Activated CD8-positive, alpha-beta T cell treated with anti-CD3 and anti-CD28 coated beads, Interleukin-2, amount 10 ng/mL, durations not matched to agents 7 days and 5 days (primary cell): ENCODE measurements at regions not wholly inside any gene's neighbourhood (a gene's known extent, or its start where the extent isn't known, plus 50 kb on each side); places are given as distances from the start of the nearest gene placed in this dataset.

Experiments used
- ATAC-seq: fragments of 150-1000 bp; cut with Tn5 transposase; one replicate; pipeline ENCODE4 v1.10.0; 2021; ENCODE audit warnings: moderate library complexity
- CTCF ChIA-PET: fragments of 350-600 bp; sonication (Branson Sonifier 250); formaldehyde crosslinking; loops from one replicate; lab custom pipeline; 2021; ENCODE audit warnings: antibody characterized with exemption; lab: Charles Lee
- POLR2A ChIA-PET: fragments of 350-600 bp; sonication (Branson Sonifier 250); formaldehyde crosslinking; loops from one replicate; lab custom pipeline; 2021; ENCODE audit warnings: antibody characterized with exemption; lab: Charles Lee
- DNase-seq: peaks from one replicate; pipeline ENCODE4 v3.0.0-alpha.2; 2020
- H3K27ac Mint-ChIP-seq: one replicate; pipeline ENCODE4 v1.8.0; 2021; ENCODE audit warnings: mild to moderate bottlenecking, mixed read lengths
- H3K27me3 Mint-ChIP-seq: one replicate; pipeline ENCODE4 v1.8.0; 2021; ENCODE audit warnings: low read depth, mixed read lengths
- H3K36me3 Mint-ChIP-seq: one replicate; pipeline ENCODE4 v1.8.0; 2021; ENCODE audit warnings: low read depth, mixed read lengths
- H3K4me1 Mint-ChIP-seq: one replicate; pipeline ENCODE4 v1.8.0; 2021; ENCODE audit warnings: low read depth, mixed read lengths
- H3K4me3 Mint-ChIP-seq: one replicate; pipeline ENCODE4 v1.8.0; 2021; ENCODE audit warnings: mild to moderate bottlenecking, mixed read lengths
- H3K9me3 Mint-ChIP-seq: one replicate; pipeline ENCODE4 v1.8.0; 2022; ENCODE audit warnings: mixed read lengths; ENCODE audit not compliant: insufficient read depth

- Mint-ChIP-seq H3K4me1 (no peaks in the 10 kb centered on the region), H3K27me3 (peaks cover 19% of the 10 kb centered on the region), H3K4me3 (no peak overlapping the region), H3K9me3 (no peaks in the 10 kb centered on the region), H3K27ac (no peak overlapping the region), H3K36me3 (no peaks in the 10 kb centered on the region)
- POLR2A ChIA-PET = no interaction called here
- DNase-seq (no peak), ATAC-seq (no peak)
- CTCF ChIA-PET = interaction anchor here (0.8 to 1.7 kb wide), 3 partner anchors 9 to 16 kb away, joined by 3 to 5 read pairs (median 4); no protein-coding TSS in a partner anchor
These were observed 51.4 kb upstream of the TMEM132E start for GRCh38 chr17:34527908-34528470.

DNA sequence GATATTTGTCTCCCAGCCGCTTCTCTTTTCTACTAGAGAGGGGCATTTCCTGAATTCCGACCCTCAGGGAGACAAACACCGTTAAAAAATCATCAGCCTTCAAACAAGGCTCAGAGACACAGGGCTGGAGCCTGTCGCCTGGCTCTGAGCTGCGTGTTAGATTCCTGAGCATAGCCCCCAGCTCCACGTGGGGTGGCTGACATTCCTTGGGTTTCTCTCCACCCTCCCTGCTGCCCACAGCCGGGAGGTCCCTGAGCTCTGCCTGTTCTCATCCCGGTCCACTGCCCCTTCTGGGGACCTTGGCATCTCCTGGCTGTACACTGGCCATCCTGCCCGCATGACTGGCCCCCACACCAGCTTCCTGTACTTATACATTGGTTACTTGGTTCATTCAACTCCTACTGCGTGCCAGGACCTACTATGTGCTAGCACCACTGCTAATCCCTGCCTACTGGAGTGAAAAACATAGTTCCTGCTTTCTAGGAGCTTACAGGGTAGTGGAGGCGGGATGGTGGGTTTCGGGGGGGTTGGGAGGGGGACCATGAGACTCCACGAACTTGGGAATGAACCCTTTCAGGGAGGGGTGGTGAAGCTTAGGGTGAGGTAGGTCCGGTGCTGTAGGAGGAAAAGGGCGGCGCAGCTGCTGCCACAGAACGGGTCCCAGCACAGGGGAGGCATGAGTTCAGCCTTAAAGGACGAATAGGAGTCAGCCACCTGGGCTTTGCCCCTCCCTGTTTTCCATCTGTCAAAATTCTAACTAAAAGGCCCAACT, 52.1 kb upstream of the TMEM132E start:
- Mint-ChIP-seq H3K9me3 (no peaks in the 10 kb centered on the region), H3K4me1 (no peaks in the 10 kb centered on the region), H3K27me3 (peaks cover 19% of the 10 kb centered on the region)

DNA sequence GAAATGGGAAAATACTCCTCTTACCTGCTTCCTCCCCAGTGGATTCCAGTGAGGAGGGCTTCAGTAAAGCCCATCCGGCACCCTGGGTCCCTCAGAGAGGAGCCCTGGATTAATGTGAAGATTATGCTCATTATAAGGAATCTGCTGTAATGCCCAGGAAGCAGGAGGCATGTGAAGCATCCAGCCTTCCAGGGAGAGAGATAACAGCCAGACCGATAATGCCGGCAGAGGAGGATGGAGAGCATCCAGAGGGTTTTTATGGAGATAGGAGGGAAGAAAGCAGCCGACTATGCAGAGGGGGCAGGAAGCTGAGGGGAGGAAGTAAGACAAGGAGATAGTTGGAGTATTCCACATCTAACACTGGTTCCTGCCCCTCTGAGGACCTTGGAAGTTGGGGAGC, 53.7 kb upstream of the TMEM132E start:
- no peak for DNase-seq
- H3K4me3 Mint-ChIP-seq = no peak overlapping the region
- CTCF ChIA-PET = no interaction called here

More for the DNA sequence above, 52.1 kb upstream of the TMEM132E start:
- no peak overlapping the region for H3K27ac Mint-ChIP-seq
- no peaks in the 10 kb centered on the region for H3K36me3 Mint-ChIP-seq
- DNase-seq (no peak), ATAC-seq (no peak)
- ChIA-PET POLR2A (no interaction called here), CTCF (interaction anchor here (1.1 to 1.7 kb wide), 2 partner anchors 10 to 15 kb away, joined by 4 to 5 read pairs; no protein-coding TSS in a partner anchor)
- H3K4me3 Mint-ChIP-seq = no peak overlapping the region

GRCh38 chr17:34521955-34522354, 57.4 kb upstream of the TMEM132E start:
- H3K27ac Mint-ChIP-seq = no peak overlapping the region
- H3K4me3 Mint-ChIP-seq = no peak overlapping the region
- H3K27me3 Mint-ChIP-seq = peaks cover 5% of the 10 kb centered on the region
- ATAC-seq (no peak), DNase-seq (no peak)
- no peaks in the 10 kb centered on the region for H3K9me3 Mint-ChIP-seq
- no peaks in the 10 kb centered on the region for H3K4me1 Mint-ChIP-seq
- ChIA-PET CTCF (interaction anchor here (0.9 to 1.4 kb wide), 2 partner anchors 102 to 161 kb away, joined by 3 read pairs; no protein-coding TSS in a partner anchor), POLR2A (no interaction called here)
- H3K36me3 Mint-ChIP-seq = no peaks in the 10 kb centered on the region

More for the DNA sequence above, 53.7 kb upstream of the TMEM132E start:
- Mint-ChIP-seq H3K4me1 (no peaks in the 10 kb centered on the region), H3K27me3 (peaks cover 11% of the 10 kb centered on the region), H3K36me3 (no peaks in the 10 kb centered on the region), H3K27ac (no peak overlapping the region), H3K9me3 (no peaks in the 10 kb centered on the region)
- ATAC-seq = no peak
- POLR2A ChIA-PET = no interaction called here

- Mint-ChIP-seq H3K36me3 (no peaks in the 10 kb centered on the region), H3K9me3 (no peaks in the 10 kb centered on the region), H3K27me3 (peaks cover 5% of the 10 kb centered on the region), H3K4me1 (no peaks in the 10 kb centered on the region), H3K4me3 (no peak overlapping the region), H3K27ac (no peak overlapping the region)
- POLR2A ChIA-PET = no interaction called here
- ATAC-seq = no peak
- CTCF ChIA-PET = interaction anchor here (1.0 kb wide), 1 partner anchor 100 kb away, joined by 4 read pairs; no protein-coding TSS in a partner anchor
- peak; percentile 27 for DNase-seq
These were observed 60.1 kb upstream of the TMEM132E start for GRCh38 chr17:34519282-34519681.

DNA sequence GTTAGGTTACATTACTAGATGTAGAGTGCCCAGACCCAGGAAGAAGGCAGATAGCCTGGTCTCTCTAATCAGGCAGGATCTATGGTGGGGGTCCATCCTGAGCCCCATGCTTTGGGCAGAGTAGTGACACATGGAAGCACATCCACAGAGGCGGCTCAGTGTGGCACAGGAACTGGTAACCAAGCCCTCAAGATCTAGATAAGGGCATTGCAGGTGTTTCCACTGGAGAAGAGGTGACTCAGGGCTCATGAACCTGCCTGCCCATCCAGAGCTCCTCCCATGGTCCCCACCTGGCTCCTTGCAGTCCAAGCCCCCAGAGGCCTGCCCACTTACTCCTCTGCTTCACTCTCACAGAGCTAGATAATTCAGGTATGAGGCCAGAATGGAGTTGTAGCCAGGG, 62.0 kb upstream of the TMEM132E start:
- no peak for ATAC-seq
- no peaks in the 10 kb centered on the region for H3K9me3 Mint-ChIP-seq
- H3K27ac Mint-ChIP-seq = no peak overlapping the region
- no peaks in the 10 kb centered on the region for H3K36me3 Mint-ChIP-seq
- DNase-seq = no peak
- H3K4me3 Mint-ChIP-seq = no peak overlapping the region
- ChIA-PET POLR2A (no interaction called here), CTCF (interaction anchor here (1.1 kb wide), 1 partner anchor 97 kb away, joined by 5 read pairs; no protein-coding TSS in a partner anchor)
- no peaks in the 10 kb centered on the region for H3K4me1 Mint-ChIP-seq
- H3K27me3 Mint-ChIP-seq = peaks cover 5% of the 10 kb centered on the region

- DNase-seq (no peak), ATAC-seq (no peak)
- peaks cover 22% of the 10 kb centered on the region for H3K27me3 Mint-ChIP-seq
- no peak overlapping the region for H3K4me3 Mint-ChIP-seq
- H3K4me1 Mint-ChIP-seq = no peaks in the 10 kb centered on the region
- no peaks in the 10 kb centered on the region for H3K9me3 Mint-ChIP-seq
- POLR2A ChIA-PET = no interaction called here
- CTCF ChIA-PET = no interaction called here
- H3K27ac Mint-ChIP-seq = no peak overlapping the region
- H3K36me3 Mint-ChIP-seq = no peaks in the 10 kb centered on the region
These were observed 67.5 kb upstream of the TMEM132E start for GRCh38 chr17:34511931-34512330.

DNA sequence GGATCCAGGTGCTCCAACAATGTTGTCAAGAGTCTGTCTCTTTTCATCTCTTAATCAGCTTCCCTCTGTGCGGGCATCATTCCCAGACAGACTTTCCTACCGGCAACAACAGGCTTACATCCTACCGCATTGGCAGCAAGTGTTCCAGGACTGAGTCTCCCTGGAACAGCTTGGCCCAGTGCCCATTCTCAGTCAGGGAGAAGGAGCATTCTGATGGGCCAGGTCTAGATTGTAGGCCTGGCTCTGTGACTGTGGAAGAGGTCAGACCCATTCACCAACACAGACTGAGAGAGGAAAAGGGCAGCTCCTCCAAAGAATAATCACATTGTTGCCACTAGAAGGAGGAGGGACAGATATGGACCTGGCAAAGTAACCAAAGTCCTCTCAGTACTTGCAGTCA, 68.1 kb upstream of the TMEM132E start:
- POLR2A ChIA-PET = no interaction called here
- ATAC-seq (no peak), DNase-seq (no peak)
- no peaks in the 10 kb centered on the region for H3K36me3 Mint-ChIP-seq
- H3K4me3 Mint-ChIP-seq = no peak overlapping the region
- CTCF ChIA-PET = no interaction called here
- no peaks in the 10 kb centered on the region for H3K4me1 Mint-ChIP-seq
- H3K27ac Mint-ChIP-seq = no peak overlapping the region
- H3K9me3 Mint-ChIP-seq = no peaks in the 10 kb centered on the region
- peaks cover 26% of the 10 kb centered on the region for H3K27me3 Mint-ChIP-seq

DNA sequence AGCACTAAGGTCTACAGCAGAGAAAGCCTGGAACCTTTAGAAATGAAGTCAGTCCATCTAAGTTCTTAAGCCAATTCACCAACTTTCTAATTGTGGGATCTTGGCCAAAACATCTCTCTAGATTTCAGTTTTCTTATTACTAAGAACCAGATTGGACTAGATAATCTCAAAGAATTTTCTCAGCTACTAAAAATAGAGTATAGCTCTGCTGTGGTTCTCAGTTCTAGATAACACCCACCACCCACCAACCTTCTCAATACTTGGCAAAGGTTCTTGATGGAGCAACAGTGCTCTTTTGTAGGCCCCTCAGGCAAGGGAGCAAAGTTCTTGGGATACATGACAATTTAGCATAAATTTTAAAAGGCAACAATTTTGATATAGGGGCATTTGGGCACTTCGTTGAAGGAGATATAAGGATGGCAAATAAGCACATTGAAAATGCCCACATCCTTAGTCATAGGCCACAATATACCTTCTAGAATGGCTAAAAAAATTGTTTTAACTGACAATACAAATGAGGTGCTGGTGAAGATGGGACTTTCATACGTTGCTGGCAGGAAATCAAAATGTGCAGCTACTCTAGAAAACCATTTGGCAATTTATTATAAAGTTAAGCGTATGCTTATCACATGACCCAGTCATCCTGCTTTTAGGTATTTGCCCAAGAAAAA, 74.4 kb upstream of the TMEM132E start:
- H3K27ac Mint-ChIP-seq = no peak overlapping the region
- H3K27me3 Mint-ChIP-seq = peaks cover 20% of the 10 kb centered on the region
- DNase-seq (no peak), ATAC-seq (no peak)
- CTCF ChIA-PET = interaction anchor here (0.8 kb wide), 1 partner anchor 133 kb away, joined by 3 read pairs; no protein-coding TSS in a partner anchor
- no peaks in the 10 kb centered on the region for H3K36me3 Mint-ChIP-seq
- POLR2A ChIA-PET = no interaction called here
- no peak overlapping the region for H3K4me3 Mint-ChIP-seq
- H3K9me3 Mint-ChIP-seq = no peaks in the 10 kb centered on the region
- H3K4me1 Mint-ChIP-seq = peaks cover 19% of the 10 kb centered on the region

GRCh38 chr17:34503528-34504195, 75.7 kb upstream of the TMEM132E start:
- ChIA-PET POLR2A (no interaction called here), CTCF (interaction anchor here (0.8 kb wide), 1 partner anchor 134 kb away, joined by 3 read pairs; no protein-coding TSS in a partner anchor)
- Mint-ChIP-seq H3K36me3 (no peaks in the 10 kb centered on the region), H3K4me1 (peaks cover 19% of the 10 kb centered on the region), H3K27ac (no peak overlapping the region), H3K4me3 (no peak overlapping the region), H3K9me3 (no peaks in the 10 kb centered on the region), H3K27me3 (peaks cover 17% of the 10 kb centered on the region)
- DNase-seq (peak; percentile 21), ATAC-seq (no peak)

- ChIA-PET POLR2A (no interaction called here), CTCF (no interaction called here)
- Mint-ChIP-seq H3K9me3 (no peaks in the 10 kb centered on the region), H3K27me3 (peaks cover 14% of the 10 kb centered on the region), H3K4me1 (peaks cover 19% of the 10 kb centered on the region), H3K4me3 (no peak overlapping the region), H3K27ac (no peak overlapping the region), H3K36me3 (no peaks in the 10 kb centered on the region)
- DNase-seq (no peak), ATAC-seq (no peak)
These were observed 77.0 kb upstream of the TMEM132E start for GRCh38 chr17:34502426-34502825.
